IMR-90 (cell line): ENCODE measurements at regions not wholly inside any gene's neighbourhood (a gene's known extent, or its start where the extent isn't known, plus 50 kb on each side); places are given as distances from the start of the nearest gene placed in this dataset.

Source experiments
- ATAC-seq: fragments of 200-7000 bp; cut with Tn5 transposase; 2 replicates; pipeline ENCODE4 v1.9.1; 2020; ENCODE audit warnings: low read depth, mild to moderate bottlenecking, moderate library complexity
- BruUV-seq: library from RNA; stranded (reverse); fragments of 400-500 nt; replicated peaks from 2 replicates; lab custom pipeline; 2021; lab: Mats Ljungman, UMichigan
- CTCF ChIA-PET: fragments of 300-600 bp; formaldehyde crosslinking; extraction: SDS; loops from one replicate; lab custom pipeline; 2021; ENCODE audit warnings: antibody characterized with exemption; lab: Yijun Ruan, JAX
- POLR2A ChIA-PET: fragments of 300-600 bp; sonication (Branson Sonifier 250); formaldehyde crosslinking; loops from one replicate; lab custom pipeline; 2022; ENCODE audit warnings: antibody characterized with exemption; ENCODE audit not compliant: unreplicated experiment; lab: Charles Lee
- DNase-seq: peaks from one replicate; pipeline ENCODE4 v3.0.0; 2013
- H2AFZ ChIP-seq: replicated peaks from 2 replicates; pipeline ENCODE3; 2013; ENCODE audit warnings: low read length, mild to moderate bottlenecking; ENCODE audit not compliant: poor library complexity
- H2AK5ac ChIP-seq: 2 replicates; pipeline ENCODE4 v1.6.1; 2013; ENCODE audit warnings: low read depth, low read length, inconsistent platforms
- H2AK9ac ChIP-seq: replicated peaks from 2 replicates; pipeline ENCODE3; 2013; ENCODE audit warnings: mild to moderate bottlenecking, low read depth, low read length, moderate library complexity; ENCODE audit not compliant: poor library complexity
- H2BK120ac ChIP-seq: 2 replicates; pipeline ENCODE4 v1.6.1; 2013; ENCODE audit warnings: low read depth, low read length, inconsistent platforms
- H2BK15ac ChIP-seq: 3 replicates; pipeline ENCODE4 v1.6.1; 2013; ENCODE audit warnings: low read depth, low read length, inconsistent platforms
- H2BK20ac ChIP-seq: 2 replicates; pipeline ENCODE4 v1.6.1; 2013; ENCODE audit warnings: low read depth, mild to moderate bottlenecking, inconsistent platforms, low read length, moderate library complexity
- H2BK5ac ChIP-seq: 2 replicates; pipeline ENCODE4 v1.6.1; 2013; ENCODE audit warnings: mild to moderate bottlenecking, low read depth, low read length, inconsistent platforms; ENCODE audit not compliant: poor library complexity, severe bottlenecking
- H3K14ac ChIP-seq: replicated peaks from 2 replicates; pipeline ENCODE4 v1.6.1; 2013; ENCODE audit warnings: low read depth, low read length, inconsistent platforms
- H3K18ac ChIP-seq: 2 replicates; pipeline ENCODE4 v1.6.1; 2013; ENCODE audit warnings: low read depth, low read length, control low read depth
- H3K23ac ChIP-seq: 2 replicates; pipeline ENCODE4 v1.6.1; 2013; ENCODE audit warnings: low read depth, low read length, inconsistent platforms
- H3K27ac ChIP-seq: 2 replicates; pipeline ENCODE4 v1.5.1; 2013; ENCODE audit warnings: mild to moderate bottlenecking, control low read depth, low read length; ENCODE audit not compliant: insufficient read depth
- H3K27me3 ChIP-seq: 2 replicates; pipeline ENCODE4 v1.6.1; 2013; ENCODE audit warnings: low read length; ENCODE audit not compliant: control insufficient read depth, insufficient read depth
- H3K36me3 ChIP-seq: 2 replicates; pipeline ENCODE4 v1.6.1; 2013; ENCODE audit warnings: low read length, mixed read lengths; ENCODE audit not compliant: control insufficient read depth, insufficient read depth
- H3K4ac ChIP-seq: 2 replicates; pipeline ENCODE4 v1.6.1; 2013; ENCODE audit warnings: low read depth, low read length, inconsistent platforms
- H3K4me1 ChIP-seq: 2 replicates; pipeline ENCODE4 v1.6.1; 2013; ENCODE audit warnings: low read length, mixed read lengths; ENCODE audit not compliant: control insufficient read depth, insufficient read depth
- H3K4me2 ChIP-seq: 2 replicates; pipeline ENCODE4 v1.6.1; 2013; ENCODE audit warnings: low read depth, mild to moderate bottlenecking, control low read depth, low read length, moderate library complexity
- H3K4me3 ChIP-seq: 2 replicates; pipeline ENCODE4 v1.5.1; 2013; ENCODE audit warnings: low read depth, mild to moderate bottlenecking, control low read depth, low read length, moderate library complexity; ENCODE audit not compliant: insufficient read depth
- H3K56ac ChIP-seq: 2 replicates; pipeline ENCODE4 v1.6.1; 2013; ENCODE audit warnings: low read length, inconsistent platforms; ENCODE audit not compliant: insufficient read depth; ENCODE audit errors: extremely low read depth
- H3K79me1 ChIP-seq, 2 experiments: 2 replicates each; pipeline ENCODE4 v1.6.1; 2013; ENCODE audit warnings: low read length in 2 of 2, inconsistent platforms in 1 of 2, low read depth in 1 of 2
- H3K9ac ChIP-seq: 2 replicates; pipeline ENCODE4 v1.6.1; 2013; ENCODE audit warnings: low read depth, low read length, control low read depth
- H3K9me1 ChIP-seq: 2 replicates; pipeline ENCODE4 v1.6.1; 2013; ENCODE audit warnings: low read length, inconsistent platforms; ENCODE audit not compliant: insufficient read depth
- H3K9me3 ChIP-seq: 2 replicates; pipeline ENCODE4 v1.6.1; 2013; ENCODE audit warnings: low read length; ENCODE audit not compliant: control insufficient read depth, insufficient read depth
- H4K20me1 ChIP-seq: 2 replicates; pipeline ENCODE4 v1.6.1; 2013; ENCODE audit warnings: low read length, inconsistent platforms; ENCODE audit not compliant: insufficient read depth
- H4K5ac ChIP-seq: 2 replicates; pipeline ENCODE4 v1.6.1; 2013; ENCODE audit warnings: mild to moderate bottlenecking, low read depth, low read length, control low read depth
- H4K8ac ChIP-seq, 2 experiments: 2 replicates each; pipeline ENCODE4 v1.6.1; 2013; ENCODE audit warnings: low read depth in 2 of 2, low read length in 2 of 2, control low read depth in 1 of 2, inconsistent platforms in 1 of 2
- H4K91ac ChIP-seq: 2 replicates; pipeline ENCODE4 v1.6.1; 2013; ENCODE audit warnings: low read depth, low read length, inconsistent platforms; ENCODE audit not compliant: insufficient read depth
- BHLHE40 ChIP-seq: fragments of 150-350 bp; IDR thresholded peaks from 2 replicates; pipeline ENCODE4 v1.6.1; 2016; ENCODE audit warnings: mild to moderate bottlenecking, low read depth, low read length
- CEBPB ChIP-seq: IDR thresholded peaks from 2 replicates; pipeline ENCODE4 v1.6.1; 2012; ENCODE audit warnings: low read depth, low read length, improper control_type of control experiment
- CHD1 ChIP-seq: IDR thresholded peaks from 2 replicates; pipeline ENCODE4 v1.6.1; 2012; ENCODE audit warnings: low read depth, low read length, improper control_type of control experiment
- CTCF ChIP-seq: conservative IDR thresholded peaks from 2 replicates; pipeline ENCODE4 v1.5.1; 2012; ENCODE audit warnings: mild to moderate bottlenecking, low read depth, low read length, improper control_type of control experiment
- FOS ChIP-seq: fragments of 150-350 bp; IDR thresholded peaks from 2 replicates; pipeline ENCODE4 v1.6.1; 2016; ENCODE audit warnings: low read depth, low read length
- MXI1 ChIP-seq: IDR thresholded peaks from 2 replicates; pipeline ENCODE4 v1.6.1; 2012; ENCODE audit warnings: low read depth, mild to moderate bottlenecking, low read length, moderate library complexity, borderline replicate concordance
- NFE2L2 ChIP-seq: fragments of 150-350 bp; IDR thresholded peaks from 2 replicates; pipeline ENCODE4 v1.6.1; 2016; ENCODE audit warnings: low read depth, mild to moderate bottlenecking, low read length
- POLR2A ChIP-seq: IDR thresholded peaks from 2 replicates; pipeline ENCODE4 v1.6.1; 2012; ENCODE audit warnings: mild to moderate bottlenecking, low read depth, low read length
- RCOR1 ChIP-seq: IDR thresholded peaks from 2 replicates; pipeline ENCODE4 v1.6.1; 2012; ENCODE audit warnings: mild to moderate bottlenecking, low read length, improper control_type of control experiment; ENCODE audit not compliant: insufficient replicate concordance
- RFX5 ChIP-seq: IDR thresholded peaks from 2 replicates; pipeline ENCODE4 v1.8.0; 2012; ENCODE audit warnings: low read depth, mild to moderate bottlenecking, low read length, moderate library complexity
- SMC3 ChIP-seq: fragments of 150-350 bp; IDR thresholded peaks from 2 replicates; pipeline ENCODE4 v1.6.1; 2016; ENCODE audit warnings: low read depth, mild to moderate bottlenecking, antibody characterized with exemption, low read length, moderate library complexity
- USF2 ChIP-seq: fragments of 150-350 bp; IDR thresholded peaks from 2 replicates; pipeline ENCODE4 v1.6.1; 2017; ENCODE audit warnings: mild to moderate bottlenecking, antibody characterized with exemption, low read length, low read depth
- WGBS, 2 experiments: methylation state at CpG; one replicate each; pipeline versions ENCODE4 v1.1.5 to v1.1.7; 2013; ENCODE audit warnings: missing lambda C conversion rate in 2 of 2; ENCODE audit not compliant: insufficient read length in 1 of 2; ENCODE audit errors: extremely low coverage in 2 of 2; 5-methylcytosine and 5-hydroxymethylcytosine counted together
- dilution Hi-C: fragments of 300-500 bp; cut with HindIII; formaldehyde crosslinking; loops from one replicate; pipeline ENCODE4 v1.14.3; 2018; ENCODE audit warnings: low sequenced_read_pairs; ENCODE audit not compliant: unreplicated experiment
- in situ Hi-C: fragments of 300-500 bp; cut with MboI; formaldehyde crosslinking; loops from 3 replicates; pipeline ENCODE4 v1.14.3; 2019; ENCODE audit warnings: low sequenced_read_pairs, inconsistent platforms, mixed read lengths
- intact Hi-C: fragments of 100-400 bp; cut with micrococcal nuclease; formaldehyde crosslinking; loops from 2 replicates; pipeline ENCODE4 v1.10.0; 2022

GRCh38 chr17:72182371-72182873 lies 61.6 kb downstream of the SOX9 start:
- Histone ChIP-seq H2BK120ac (no peak overlapping the region), H2AK9ac (no peak overlapping the region), H3K23ac (no peak overlapping the region), H2AFZ (no peak overlapping the region), H2BK20ac (no peak overlapping the region), H3K9ac (no peak overlapping the region), H3K56ac (no peak overlapping the region), H2BK5ac (no peak overlapping the region), H2AK5ac (no peak overlapping the region), H4K5ac (no peak overlapping the region), H4K8ac (no peak overlapping the region), H3K4ac (no peak overlapping the region), H3K36me3 (no peaks in the 10 kb centered on the region), H3K4me3 (no peak overlapping the region), H3K27ac (no peak overlapping the region), H3K14ac (no peak overlapping the region), H3K4me2 (no peak overlapping the region), H3K18ac (no peak overlapping the region), H4K20me1 (no peaks in the 10 kb centered on the region), H4K91ac (no peak overlapping the region), H2BK15ac (no peak overlapping the region), H3K9me1 (no peaks in the 10 kb centered on the region), H3K79me1 (no peaks in the 10 kb centered on the region), H3K9me3 (no peaks in the 10 kb centered on the region), H3K27me3 (no peaks in the 10 kb centered on the region; the same call in 1 of the 2 replicates), H3K4me1 (peaks cover 3% of the 10 kb centered on the region; the same call in 1 of the 2 replicates)
- ChIA-PET CTCF (no interaction called here), POLR2A (no interaction called here)
- in situ Hi-C loops = no loop called here
- no peak for DNase-seq
- BruUV-seq = no TSS peak
- dilution Hi-C loops = no loop called here
- TF ChIP-seq RCOR1 (no peak), CHD1 (no peak), MXI1 (no peak), USF2 (no peak), NFE2L2 (no peak), POLR2A (no peak), BHLHE40 (no peak), CTCF (no peak), SMC3 (no peak), CEBPB (no peak), FOS (no peak), RFX5 (no peak)
- no peak for ATAC-seq
- intact Hi-C loops = no loop called here
- WGBS, 2 experiments = 100% methylated on average over 1 of the region's 2 CpGs; no CpG with 5 or more reads in 1 of the 2 experiments
